AG04450 (cell line): ENCODE measurements at regions not wholly inside any gene's neighbourhood (a gene's known extent, or its start where the extent isn't known, plus 50 kb on each side); places are given as distances from the start of the nearest gene placed in this dataset.

Source experiments
- CTCF ChIA-PET: fragments of 300-600, 350-600 bp; formaldehyde crosslinking; extraction: SDS; loops from one replicate; lab custom pipeline; 2022; ENCODE audit warnings: antibody characterized with exemption, inconsistent platforms; lab: Charles Lee
- POLR2A ChIA-PET: fragments of 350-600 bp; formaldehyde crosslinking; extraction: SDS; loops from one replicate; lab custom pipeline; 2021; ENCODE audit warnings: antibody characterized with exemption, inconsistent platforms; lab: Yijun Ruan, JAX
- DNase-seq: peaks from one replicate; pipeline ENCODE4 v3.0.0-alpha.2; 2011; ENCODE audit warnings: low read depth, low spot score
- H3K27ac ChIP-seq: one replicate; pipeline ENCODE4 v1.5.1; 2012; ENCODE audit warnings: low read depth, low read length, control low read depth
- H3K27me3 ChIP-seq: one replicate; pipeline ENCODE4 v1.6.0; 2012; ENCODE audit warnings: low read length; ENCODE audit not compliant: control insufficient read depth, insufficient read depth
- H3K4me3 ChIP-seq: 2 replicates; pipeline ENCODE4 v1.5.1; 2011; ENCODE audit warnings: mild to moderate bottlenecking, low read depth, low read length, control low read depth
- H3K9me3 ChIP-seq: 2 replicates; pipeline ENCODE4 v1.5.1; 2012; ENCODE audit warnings: low read length; ENCODE audit not compliant: control insufficient read depth, insufficient read depth
- CTCF ChIP-seq: IDR thresholded peaks from 2 replicates; pipeline ENCODE4 v1.5.1; 2011; ENCODE audit warnings: low read depth, low read length, control low read depth, inconsistent platforms

- no peak overlapping the region for H3K27ac ChIP-seq
- no peak for TF ChIP-seq CTCF
- H3K9me3 ChIP-seq, result peaks cover 5% of the 10 kb centered on the region
- no peak for DNase-seq
- CTCF ChIA-PET, result no interaction called here
- H3K4me3 ChIP-seq, result no peak overlapping the region
- H3K27me3 ChIP-seq, result peaks cover 2% of the 10 kb centered on the region
- POLR2A ChIA-PET, result no interaction called here
Measured at GRCh38 chr6:218153-219018, 73.9 kb upstream of the DUSP22 start.

- Histone ChIP-seq H3K9me3 (no peaks in the 10 kb centered on the region; the same call in 1 of the 2 replicates), H3K4me3 (no peak overlapping the region), H3K27me3 (no peaks in the 10 kb centered on the region), H3K27ac (no peak overlapping the region)
- TF ChIP-seq CTCF, result no peak
- ChIA-PET POLR2A (no interaction called here), CTCF (no interaction called here)
- no peak for DNase-seq
Measured at GRCh38 chr6:219019-219570, 73.2 kb upstream of the DUSP22 start.

- no peaks in the 10 kb centered on the region for H3K27me3 ChIP-seq
- ChIA-PET CTCF (no interaction called here), POLR2A (no interaction called here)
- H3K4me3 ChIP-seq, result peak overlapping the region; percentile 22; the same call in 1 of the 2 replicates
- DNase-seq, result no peak
- H3K9me3 ChIP-seq, result no peaks in the 10 kb centered on the region; the same call in 1 of the 2 replicates
- no peak overlapping the region for H3K27ac ChIP-seq
- TF ChIP-seq CTCF, result no peak
Measured at GRCh38 chr6:219641-220198, 72.6 kb upstream of the DUSP22 start.

- Histone ChIP-seq H3K27ac (no peak overlapping the region), H3K4me3 (no peak overlapping the region), H3K27me3 (no peaks in the 10 kb centered on the region), H3K9me3 (no peaks in the 10 kb centered on the region; the same call in 1 of the 2 replicates)
- no peak for TF ChIP-seq CTCF
- CTCF ChIA-PET, result interaction anchor here (0.7 kb wide), 1 partner anchor 51 kb away, joined by 3 read pairs; no protein-coding TSS in a partner anchor
- POLR2A ChIA-PET, result no interaction called here
- DNase-seq, result no peak
Measured at GRCh38 chr6:220312-220711, 72.0 kb upstream of the DUSP22 start.
